GM19467 (cell line): ENCODE measurements at regions not wholly inside any gene's neighbourhood (a gene's known extent, or its start where the extent isn't known, plus 50 kb on each side); places are given as distances from the start of the nearest gene placed in this dataset.
A peak's percentile ranks its signal among the peaks of the same experiment; 100 is the strongest.

ENCODE experiments used
- ATAC-seq: cut with Tn5 transposase; IDR thresholded peaks from one replicate; pipeline ENCODE4 v1.9.1; 2021; ENCODE audit warnings: mild to moderate bottlenecking, moderate library complexity; ENCODE audit not compliant: unreplicated experiment

DNA sequence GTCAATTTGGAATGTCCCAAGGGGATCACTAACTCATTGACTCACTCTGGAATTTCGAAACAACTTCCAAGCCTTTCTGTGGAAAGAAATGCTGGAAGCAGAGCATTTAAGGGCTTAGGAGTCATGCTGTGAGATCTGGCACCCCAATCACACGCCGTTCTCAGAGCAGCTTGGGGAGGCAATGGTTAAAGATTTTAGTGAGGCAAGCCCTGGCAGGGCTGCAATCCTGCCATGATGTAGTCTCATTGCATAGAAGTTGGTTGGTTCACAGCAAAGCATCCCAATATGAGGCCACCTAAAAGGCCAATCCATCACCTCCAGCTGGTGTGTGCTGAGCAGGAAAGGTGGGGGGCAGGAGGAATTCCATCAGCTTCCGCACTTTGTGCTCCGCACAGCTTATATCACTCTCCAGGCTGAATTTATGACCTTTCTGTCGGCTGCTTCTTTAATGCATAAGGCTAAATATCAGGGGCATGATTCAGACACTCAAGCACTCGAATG, 1043.9 kb upstream of the POU3F3 start:
- ATAC-seq, result no peak

DNA sequence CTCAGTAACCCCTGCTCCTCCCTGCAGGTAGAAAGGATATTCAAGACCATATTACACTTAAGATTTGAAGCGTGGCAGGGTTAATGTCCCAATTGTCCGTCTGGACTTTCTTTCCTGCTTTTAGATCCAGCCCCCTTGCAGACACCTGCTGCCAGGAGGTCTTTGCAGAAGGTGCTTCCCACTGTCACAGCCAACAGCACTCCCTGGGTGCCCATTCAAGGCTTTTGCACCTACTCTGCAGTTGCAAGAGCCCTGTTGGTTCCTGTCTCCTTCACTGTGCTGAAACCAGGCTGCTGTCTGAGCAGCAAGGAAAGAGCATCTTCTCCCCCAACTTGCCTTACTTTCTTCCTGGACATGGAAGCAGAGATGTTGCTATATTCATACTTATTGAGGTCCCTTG, 1043.0 kb upstream of the POU3F3 start:
- ATAC-seq, result no peak

DNA sequence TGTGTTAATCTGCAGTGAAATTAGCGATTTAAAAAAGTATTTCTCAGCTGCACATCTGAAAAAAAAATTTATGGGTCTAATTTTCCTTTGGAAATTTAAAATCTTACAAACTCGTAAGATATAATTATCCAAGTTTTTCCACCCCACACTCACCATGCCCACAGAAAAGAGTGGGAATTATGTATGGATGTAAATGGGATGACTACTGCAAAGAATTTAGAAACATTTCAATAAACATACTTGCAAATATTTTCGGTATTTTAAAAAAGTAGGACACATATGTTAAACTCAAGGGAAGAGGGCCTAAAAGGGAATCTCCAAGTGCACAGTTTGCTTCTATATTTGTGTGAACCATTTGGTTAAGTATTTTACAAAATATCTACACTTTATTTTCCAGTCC, 1039.9 kb upstream of the POU3F3 start:
- no peak for ATAC-seq

DNA sequence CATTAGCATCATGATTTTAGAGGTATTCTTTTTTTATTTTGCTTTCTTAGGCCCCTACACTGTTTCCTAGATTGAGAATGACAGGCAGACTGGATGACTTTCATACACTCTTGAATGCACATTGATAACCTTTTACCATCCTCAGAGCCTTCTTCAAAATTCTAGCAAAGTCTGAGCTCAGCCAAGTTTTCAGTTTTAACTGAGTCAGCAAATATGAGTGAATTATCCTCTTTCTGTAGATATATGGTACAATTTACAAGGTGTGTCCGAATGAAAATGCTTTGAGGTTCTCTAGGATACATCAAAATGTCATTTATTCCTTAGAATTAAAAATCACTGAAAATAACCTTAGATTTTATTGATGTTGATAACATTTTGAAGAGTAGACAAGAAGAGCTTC, 1038.2 kb upstream of the POU3F3 start:
- ATAC-seq, result no peak

DNA sequence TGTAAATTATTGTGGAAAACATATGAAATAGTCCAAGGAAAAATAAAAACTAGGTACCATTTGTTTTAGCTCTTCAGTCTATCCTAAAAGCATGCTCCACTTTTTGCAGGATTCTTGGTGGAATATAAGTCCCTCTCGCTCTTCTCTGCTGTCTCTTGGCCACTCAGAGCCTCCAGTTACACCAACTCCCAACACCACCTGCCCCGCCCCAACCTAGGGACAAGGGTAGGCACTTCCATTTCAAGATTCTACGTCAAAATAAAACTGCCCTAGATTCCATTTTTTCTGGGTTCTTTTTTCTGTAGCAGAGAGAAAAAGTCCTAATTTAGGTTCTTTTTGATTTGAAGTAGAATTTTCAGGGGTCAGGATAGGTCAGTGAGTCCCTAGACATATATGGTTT, 1036.2 kb upstream of the POU3F3 start:
- no peak for ATAC-seq

DNA sequence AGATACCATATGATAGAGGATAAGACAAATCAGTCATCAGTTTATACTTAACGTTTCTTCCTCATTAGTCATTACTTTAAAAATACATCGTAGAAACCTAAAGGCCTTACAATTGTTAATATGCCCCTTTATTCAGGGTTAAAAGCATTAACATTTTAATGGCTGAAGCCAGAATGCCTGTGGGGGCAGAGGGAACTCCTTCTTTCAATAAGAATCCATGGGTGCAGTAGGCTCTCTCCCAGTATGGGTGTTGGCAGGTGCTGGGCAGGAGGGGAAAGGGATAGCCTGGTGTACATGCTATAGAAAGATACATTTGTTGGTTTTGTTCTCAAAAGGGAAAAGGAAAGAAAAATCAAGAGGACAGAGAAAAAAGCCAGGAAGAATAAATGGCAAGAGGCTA, 1035.7 kb upstream of the POU3F3 start:
- ATAC-seq, result no peak

DNA sequence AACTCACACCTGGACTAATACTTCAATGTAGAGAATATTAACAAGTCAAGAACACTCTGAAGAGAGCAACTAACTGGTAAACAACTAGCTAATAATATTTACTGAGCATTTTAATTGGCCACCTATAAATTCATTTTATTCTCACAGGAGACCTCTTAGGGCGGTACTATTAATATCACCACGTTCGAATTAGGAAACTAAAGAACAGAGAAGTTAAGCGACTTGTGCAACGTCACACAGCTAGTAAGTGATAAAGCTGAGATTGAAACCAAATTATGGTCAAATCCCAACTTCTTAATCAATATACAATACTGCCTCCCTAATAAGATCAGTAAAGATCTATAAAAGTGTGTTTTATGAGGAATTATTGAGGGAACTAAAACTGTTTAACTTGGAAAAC, 1034.3 kb upstream of the POU3F3 start:
- no peak for ATAC-seq

DNA sequence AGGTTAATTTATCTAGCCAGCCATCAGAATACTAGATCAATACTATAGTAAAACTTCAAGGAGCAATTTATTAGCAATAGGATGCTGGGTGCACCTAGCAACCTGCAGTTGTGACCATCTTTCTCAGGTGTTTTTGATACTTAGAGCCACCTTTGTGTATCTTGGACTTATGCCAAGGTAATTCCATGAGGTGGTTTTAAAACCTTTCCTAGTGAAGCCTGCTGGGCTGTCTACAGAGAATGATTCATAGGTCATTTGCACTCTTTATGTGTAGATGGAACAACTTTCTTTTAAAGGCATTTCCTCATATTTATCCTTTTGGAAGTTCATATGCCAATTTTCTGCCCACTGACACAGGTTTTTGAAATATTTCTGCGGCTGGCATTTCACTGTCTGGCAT, 1030.1 kb upstream of the POU3F3 start:
- no peak for ATAC-seq

DNA sequence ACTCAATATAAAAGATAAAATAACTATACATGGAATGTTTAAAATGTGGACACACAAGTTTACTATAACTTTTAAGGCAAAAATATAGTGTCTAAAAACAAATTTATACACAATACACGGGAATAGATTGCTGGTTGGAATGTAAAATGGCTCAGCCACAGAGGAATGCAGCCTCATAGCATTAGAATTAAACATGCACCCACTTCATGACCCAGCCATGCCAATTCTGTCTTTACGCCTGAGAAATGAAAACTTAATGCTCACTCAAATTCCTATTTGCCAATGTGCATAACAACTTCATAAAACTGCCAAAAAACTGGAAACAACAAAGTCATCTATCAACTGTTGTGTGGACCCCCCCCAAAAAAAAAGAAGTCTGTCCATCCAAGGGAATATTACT, 1006.6 kb upstream of the POU3F3 start:
- no peak for ATAC-seq

DNA sequence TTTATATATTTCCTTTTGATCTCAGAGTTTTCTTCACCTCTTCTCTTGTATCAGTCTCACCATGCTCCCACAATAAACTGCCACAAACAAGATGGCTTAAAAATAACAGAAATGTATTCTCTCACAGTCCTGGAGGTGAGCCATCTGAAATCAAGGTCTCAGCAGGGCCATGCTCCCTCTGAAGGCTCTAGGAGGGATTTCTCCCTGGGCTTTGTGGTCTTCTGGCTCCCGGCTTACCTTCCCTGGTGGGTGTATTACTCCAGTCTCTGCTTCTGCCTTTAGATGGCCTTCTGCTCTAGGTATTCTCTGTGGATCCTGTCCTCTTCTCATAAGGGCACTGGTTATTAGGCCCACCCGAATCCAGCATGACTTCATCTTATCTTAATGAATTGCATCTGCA, 994.7 kb upstream of the POU3F3 start:
- no peak for ATAC-seq

DNA sequence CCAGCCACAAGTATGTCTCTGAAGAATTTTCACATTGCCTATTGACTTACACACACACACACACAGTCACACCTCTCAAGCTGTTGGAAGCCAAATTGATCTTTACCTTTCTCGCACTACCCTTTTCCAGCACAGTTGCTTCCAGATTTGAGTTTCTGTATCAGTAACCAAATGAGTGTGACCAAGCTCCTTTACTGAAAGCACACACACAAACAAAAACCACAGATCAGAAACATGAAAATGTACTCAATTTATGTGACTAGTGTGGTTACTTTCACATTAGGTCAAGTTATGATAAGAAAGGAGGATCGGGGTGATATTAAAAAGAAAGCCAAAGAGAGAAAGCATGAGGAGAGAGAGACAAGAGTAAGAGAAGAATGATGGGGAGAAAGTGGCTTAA, 993.9 kb upstream of the POU3F3 start:
- peak; percentile 57 for ATAC-seq

DNA sequence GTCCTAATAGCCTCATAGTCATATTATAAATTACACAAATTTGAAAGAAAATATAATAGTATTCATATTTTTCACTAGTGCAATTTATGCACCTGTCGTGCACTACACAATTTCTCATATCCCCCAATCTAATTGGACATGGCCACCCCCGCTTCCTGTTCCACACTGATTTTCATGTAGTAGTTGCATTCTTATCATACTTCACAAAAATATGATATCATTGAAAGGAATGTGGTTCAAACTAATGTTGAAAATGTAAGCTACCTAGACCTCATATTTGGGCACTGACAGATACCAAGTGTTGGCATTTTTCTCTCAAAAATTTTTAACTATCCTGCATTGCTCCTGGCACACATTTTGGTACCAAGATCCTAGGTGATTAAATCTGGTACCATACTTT, 985.5 kb upstream of the POU3F3 start:
- ATAC-seq, result no peak

DNA sequence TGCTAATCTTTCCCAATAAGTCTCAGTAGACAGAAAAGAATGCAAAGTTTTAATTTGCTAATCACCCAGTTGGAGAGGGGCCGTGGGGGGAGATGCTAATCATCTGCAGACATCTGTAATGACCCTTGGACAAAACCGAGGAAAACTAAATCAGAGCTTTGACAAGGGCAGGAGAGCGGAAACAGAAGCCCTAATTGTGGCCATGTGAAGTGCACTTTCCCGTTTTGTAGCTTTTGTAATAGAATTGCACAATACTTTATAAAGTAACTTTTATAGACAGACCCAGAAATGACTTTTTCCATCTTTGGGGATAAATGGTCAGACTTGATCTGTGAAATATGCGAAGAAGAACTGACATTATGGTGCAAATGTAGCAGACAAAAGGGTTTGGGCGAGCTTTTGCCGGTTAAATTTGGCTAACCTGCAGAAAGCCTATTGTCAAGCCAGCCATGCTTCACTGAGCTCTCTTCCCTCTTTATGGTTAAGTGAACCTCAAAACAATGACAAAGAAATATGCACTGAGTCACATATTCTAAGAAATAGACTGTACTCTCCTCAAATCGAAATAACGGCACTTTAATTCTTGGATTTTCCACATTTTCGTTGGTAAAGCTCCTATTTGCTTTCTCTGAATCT, 980.1 kb upstream of the POU3F3 start:
- no peak for ATAC-seq

DNA sequence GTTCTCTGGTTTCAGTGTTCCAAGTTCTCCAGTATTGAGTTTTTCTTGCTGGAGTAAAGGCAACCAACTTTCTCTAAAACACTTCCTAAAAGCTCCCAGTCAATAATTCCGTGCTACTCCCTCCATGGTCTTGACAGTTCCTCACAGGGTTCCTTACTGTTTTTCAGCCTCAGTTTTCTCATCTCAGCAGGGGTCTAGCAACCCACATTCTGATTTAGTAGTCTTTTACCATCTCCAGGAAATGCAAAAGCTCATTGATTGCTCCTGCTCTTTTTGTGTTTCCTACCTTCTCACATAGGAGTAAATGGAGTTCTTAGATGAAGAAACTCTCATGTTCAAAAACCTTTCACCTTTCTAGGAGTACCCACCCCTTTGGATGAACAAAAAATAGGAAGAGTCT, 978.8 kb upstream of the POU3F3 start:
- ATAC-seq, result no peak

DNA sequence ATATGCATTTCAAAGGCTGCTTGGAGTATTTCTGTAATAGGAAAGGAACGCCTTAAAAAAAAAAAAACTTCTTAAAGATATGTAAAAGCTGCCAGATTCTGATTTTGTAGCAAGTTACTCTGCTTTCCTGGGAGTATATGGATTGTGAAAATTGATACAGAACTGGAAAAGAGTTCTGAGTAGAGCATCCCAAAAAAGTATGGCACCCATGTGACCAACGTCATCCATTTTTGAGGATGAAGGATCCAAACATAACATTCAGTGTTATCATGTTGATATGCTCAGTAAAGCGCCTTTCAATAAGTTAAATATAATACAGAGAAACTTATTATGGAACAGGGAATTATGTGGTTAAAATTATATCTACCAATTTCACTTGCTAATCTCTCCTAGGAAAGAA, 978.4 kb upstream of the POU3F3 start:
- no peak for ATAC-seq

DNA sequence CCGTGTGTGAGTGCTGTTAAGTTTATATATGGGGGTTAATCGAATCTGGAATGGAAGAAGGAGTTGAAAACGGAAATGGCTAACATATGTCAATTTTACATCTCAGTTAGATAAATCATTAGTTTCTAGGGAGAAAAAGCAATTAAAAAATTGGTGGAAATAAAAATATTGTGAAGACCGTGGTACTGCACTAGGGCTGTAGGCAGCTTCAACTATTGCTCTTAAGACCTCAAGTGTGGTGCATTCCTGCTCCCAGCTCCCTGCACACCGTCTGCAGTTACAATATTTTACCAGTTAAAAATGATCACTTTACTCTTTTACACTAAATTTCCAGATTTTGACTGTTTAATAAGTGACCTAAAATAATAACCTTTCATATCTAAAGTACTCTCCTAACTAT, 977.3 kb upstream of the POU3F3 start:
- no peak for ATAC-seq

DNA sequence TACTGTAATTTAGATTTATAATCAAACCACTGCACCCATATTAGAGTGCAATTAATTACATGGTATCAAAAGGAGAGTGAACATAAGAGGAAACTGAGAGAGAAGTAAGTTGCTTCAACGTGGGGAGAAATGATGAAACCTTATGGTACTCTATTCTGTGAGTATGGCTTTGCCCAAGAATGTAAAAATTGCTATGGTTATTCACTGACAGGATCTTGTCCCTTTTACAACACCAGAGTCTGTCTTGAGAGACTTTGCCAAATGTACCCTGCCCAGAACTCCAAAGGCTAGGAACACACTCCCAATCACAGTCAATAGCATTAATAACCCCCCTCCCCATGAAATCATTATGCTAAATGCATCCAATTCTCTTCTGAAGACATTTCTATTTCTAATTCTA, 974.8 kb upstream of the POU3F3 start:
- ATAC-seq, result no peak

DNA sequence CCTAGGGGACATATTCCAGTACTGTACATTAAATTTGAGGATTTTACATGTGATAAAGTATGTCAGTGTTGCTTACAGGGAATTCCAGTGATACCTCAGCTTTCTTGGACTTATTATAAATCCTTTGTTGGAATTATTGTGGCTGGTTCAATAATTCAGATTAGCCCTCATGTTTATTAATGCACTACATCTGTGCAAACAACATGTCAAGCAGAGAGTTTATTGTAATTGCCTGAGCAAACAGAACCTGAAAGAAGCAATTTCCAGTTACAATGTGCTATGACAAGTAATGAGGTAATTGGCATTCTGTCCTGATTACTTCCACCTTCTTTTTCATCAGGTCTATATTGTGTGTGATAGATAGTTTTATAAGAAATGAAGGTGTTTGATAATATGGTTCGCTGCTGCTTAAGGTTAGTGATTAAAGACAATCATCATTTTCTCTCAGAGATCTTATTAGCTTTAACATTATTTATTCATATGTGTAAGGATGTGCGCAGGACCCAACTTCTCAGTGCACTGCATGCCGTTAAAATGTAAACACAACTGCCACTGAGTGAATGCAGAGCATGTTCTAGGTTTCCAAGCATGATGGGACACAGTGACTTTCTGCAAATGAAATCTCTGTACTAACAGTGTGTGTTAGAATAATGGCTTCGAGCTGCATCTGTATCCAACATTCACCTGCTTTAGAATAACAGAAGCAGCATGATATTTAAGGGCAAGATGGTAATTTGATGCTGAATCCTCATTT, 973.7 kb upstream of the POU3F3 start:
- ATAC-seq, result no peak

DNA sequence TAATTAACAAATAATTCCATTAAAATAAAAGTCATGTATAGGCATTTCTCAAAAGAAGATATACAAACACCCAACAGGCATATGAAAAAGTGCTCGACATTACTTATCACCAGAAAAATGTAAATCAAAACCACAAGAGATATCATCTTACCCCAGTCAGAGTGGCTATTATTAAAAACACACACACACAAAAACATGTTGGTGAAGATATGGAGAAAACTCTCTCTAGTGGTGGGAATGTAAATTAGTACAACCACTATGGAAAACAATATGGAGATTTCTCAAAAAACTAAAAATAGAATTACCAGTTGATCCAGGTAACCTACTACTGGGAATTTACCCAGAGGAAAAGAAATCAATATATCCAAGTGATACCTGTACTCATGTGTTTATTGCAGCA, 966.3 kb upstream of the POU3F3 start:
- no peak for ATAC-seq

DNA sequence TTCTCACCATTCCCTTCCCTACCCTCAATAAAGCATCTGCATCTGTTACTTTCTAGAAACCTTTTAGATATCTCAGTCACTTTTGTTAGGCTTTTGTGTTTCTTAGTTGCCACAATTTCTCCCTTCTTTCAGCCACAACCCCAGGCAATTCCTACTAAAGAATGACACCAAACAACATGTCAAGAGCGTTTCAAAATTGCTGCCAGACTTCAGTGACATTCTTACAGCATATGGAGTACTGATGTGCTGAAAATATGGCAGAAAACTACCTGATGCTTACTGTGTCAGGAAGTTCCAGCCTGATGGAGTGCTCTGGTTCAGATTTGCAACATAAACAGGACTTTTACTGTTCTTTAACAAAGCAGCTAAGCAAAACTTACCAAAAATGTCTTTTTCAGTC, 957.7 kb upstream of the POU3F3 start:
- ATAC-seq, result no peak

DNA sequence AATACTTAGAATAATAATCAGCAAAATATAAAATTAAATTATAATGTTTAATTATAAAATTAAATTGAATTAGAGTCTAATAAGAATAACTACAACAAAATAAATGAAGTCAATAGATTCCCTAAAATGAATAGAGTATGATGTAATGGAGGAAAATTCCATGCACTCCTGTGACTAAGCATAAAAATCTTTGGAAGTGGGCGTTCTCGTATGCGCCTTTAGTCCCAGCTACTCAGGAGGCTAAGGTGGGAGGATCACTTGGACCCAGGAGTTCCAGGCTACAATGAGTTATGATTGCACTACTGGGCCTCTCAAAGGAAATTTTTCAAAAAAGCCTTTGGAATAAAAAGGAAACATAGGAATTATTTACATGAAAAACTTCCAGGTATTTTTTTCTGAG, 955.4 kb upstream of the POU3F3 start:
- no peak for ATAC-seq

DNA sequence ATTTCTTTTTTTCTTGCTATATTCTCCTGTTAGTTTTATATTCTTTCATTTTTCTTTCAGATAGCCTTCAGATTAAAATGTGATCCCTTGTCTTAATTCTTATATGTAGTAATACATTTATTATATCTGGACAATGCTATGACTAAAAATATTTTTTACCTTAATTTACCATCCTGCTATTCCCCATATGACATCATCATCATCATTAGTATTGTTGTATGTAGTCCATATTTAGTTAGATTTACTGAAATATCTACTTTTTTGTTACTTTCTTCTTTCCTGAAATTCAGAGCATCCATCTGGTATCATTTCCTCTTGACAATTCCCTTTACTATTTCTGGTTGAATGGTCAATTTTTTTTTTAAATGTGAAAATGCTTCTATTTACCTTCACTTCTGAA, 951.6 kb upstream of the POU3F3 start:
- ATAC-seq, result no peak

DNA sequence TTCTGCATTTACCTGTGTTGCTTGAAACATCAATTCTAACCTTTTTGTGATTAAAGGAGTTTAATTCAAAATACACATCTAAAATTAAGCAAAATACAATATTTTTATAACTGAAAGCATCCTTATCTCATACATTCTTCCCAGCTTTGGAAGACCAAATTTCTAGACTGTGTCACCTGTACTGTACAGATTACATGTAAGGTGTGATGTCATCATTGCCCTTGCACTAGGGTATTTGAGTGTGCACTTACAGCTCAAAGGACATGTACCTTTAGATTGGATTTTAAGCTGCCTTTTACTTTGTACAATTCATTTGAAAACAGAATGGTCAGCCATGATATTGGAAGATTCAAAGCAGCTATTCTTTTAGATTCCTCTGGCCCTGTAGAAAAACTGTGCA, 932.8 kb upstream of the POU3F3 start:
- ATAC-seq, result no peak
